ENCODE measurements at regions not wholly inside any gene's neighbourhood (a gene's known extent, or its start where the extent isn't known, plus 50 kb on each side); places are given as distances from the start of the nearest gene placed in this dataset.

DNA sequence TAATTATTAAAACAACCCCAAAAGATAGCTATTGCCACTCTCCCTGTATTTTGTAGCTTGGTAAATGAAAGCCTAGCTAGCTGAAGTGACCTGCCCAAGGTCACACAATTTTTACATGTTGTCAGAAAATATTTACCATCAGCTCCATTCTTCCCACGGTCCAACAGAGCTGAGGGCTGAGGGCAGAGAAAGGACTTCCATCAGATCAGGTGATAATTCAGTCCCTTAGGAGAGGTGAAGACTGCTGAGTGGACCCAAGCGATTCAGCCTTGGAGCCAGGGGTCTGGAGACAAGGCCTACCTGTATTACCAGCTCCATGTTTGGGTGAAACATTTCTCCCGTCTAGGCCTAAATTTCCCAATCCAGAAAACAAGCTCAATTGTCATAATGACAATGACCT lies 149.5 kb upstream of the TSHZ3 start:
- H3K4me3 ChIP-seq, result no peak overlapping the region
- no peaks in the 10 kb centered on the region for H3K36me3 ChIP-seq
- 91 to 100% methylated on average over 1 to 3 of the region's 3 CpGs for WGBS, 2 donors (ENCODE audit: low coverage in 1 of 2)
- H3K4me1 ChIP-seq, result no peaks in the 10 kb centered on the region
- H3K27me3 ChIP-seq, result no peaks in the 10 kb centered on the region
- TF ChIP-seq EP300 (IDR thresholded peaks at IDR 0.05) (no peak), POLR2A (IDR thresholded peaks at IDR 0.05) (no peak), POLR2AphosphoS5 (IDR thresholded peaks at IDR 0.05) (no peak)
- TF ChIP-seq, protein P1, sequence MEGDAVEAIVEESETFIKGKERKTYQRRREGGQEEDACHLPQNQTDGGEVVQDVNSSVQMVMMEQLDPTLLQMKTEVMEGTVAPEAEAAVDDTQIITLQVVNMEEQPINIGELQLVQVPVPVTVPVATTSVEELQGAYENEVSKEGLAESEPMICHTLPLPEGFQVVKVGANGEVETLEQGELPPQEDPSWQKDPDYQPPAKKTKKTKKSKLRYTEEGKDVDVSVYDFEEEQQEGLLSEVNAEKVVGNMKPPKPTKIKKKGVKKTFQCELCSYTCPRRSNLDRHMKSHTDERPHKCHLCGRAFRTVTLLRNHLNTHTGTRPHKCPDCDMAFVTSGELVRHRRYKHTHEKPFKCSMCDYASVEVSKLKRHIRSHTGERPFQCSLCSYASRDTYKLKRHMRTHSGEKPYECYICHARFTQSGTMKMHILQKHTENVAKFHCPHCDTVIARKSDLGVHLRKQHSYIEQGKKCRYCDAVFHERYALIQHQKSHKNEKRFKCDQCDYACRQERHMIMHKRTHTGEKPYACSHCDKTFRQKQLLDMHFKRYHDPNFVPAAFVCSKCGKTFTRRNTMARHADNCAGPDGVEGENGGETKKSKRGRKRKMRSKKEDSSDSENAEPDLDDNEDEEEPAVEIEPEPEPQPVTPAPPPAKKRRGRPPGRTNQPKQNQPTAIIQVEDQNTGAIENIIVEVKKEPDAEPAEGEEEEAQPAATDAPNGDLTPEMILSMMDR (IDR thresholded peaks at IDR 0.05), result no peak
- H3K9me3 ChIP-seq, result no peaks in the 10 kb centered on the region
- H3K27ac ChIP-seq, result no peak overlapping the region
- ATAC-seq, result no peak

DNA sequence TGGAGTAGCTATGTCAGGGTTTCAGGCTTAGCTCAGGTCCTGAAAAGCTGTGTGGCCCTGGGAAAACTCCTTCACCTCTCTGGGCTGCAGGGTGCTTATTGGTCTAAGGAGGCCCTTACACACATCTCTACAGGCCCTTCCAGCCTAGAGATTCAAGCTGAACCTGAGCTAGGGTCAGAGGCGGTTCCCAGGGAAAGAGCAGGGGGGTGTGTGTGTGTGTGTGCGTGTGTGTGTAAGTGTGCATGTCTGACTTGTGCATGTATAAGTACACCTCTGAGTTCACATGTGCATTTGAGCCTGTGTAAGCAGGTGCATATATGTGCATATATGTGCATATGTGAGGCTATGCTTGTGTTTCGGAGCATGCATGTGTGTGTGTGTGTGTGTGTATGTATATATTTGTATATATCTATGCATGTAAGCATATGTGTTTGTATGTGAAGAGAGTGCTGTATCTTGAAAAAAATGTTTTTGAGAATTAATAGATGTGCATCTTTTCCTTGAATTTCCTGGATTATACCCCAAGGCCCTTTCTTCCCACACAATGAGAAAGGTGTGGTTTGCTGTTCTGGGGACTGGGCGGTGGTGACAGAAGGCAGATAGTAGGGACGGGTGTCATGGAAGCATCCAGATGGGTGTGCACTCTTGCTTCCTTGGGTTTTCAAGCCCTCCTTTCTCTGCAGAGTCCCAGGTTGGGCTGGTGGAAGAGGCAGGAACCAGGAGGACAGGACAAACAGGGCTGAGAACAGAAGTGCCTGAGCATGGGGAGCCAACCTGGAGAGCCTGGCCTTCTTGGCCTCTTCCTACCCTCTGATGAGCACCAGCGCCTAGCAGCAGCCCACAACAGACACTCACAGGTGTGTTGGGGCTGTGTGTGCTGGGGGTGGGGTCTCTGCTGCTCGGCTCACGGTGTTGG lies 150.3 kb upstream of the TSHZ3 start:
- TF ChIP-seq EP300 (IDR thresholded peaks at IDR 0.05) (no peak), POLR2A (IDR thresholded peaks at IDR 0.05) (no peak)
- TF ChIP-seq, protein P1 (IDR thresholded peaks at IDR 0.05), result no peak
- Histone ChIP-seq H3K4me1 (no peaks in the 10 kb centered on the region), H3K27me3 (no peaks in the 10 kb centered on the region), H3K9me3 (no peaks in the 10 kb centered on the region), H3K4me3 (no peak overlapping the region), H3K36me3 (no peaks in the 10 kb centered on the region), H3K27ac (no peak overlapping the region)
- WGBS, 2 donors (ENCODE audit: low coverage in 1 of 2), result 85 to 89% methylated on average over 2 to 3 of the region's 8 CpGs
- no peak for ATAC-seq

DNA sequence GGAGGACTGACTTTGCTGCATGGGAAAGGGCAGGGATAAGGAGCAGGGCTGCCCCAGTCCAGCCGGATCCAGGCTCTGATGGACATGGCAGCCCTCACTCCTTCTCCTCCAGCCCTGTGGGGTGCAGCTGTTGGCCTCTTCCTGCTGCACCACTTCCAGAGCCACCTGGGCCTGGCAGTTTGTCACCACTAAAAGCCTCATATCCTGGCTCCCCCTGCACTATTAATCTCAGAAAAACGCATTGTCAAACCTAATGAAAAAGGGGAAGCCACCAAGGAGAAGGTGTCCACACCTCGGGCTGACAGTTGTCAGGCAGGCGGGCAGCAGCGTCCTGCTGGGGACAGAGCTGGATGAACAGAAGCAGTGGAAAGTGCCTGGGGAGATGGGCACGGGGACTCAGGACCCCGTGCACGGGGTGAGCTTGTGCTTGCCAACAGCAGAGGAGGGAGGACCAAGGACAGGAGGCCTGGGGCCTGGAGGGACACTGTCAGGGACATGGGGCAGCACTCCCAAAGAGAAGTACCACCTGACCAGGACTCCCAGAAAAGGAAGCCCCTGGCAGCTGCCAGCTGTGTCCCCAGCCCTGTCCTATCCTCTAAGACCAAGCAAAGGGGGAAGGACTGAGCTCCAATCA lies 151.1 kb upstream of the TSHZ3 start:
- Histone ChIP-seq H3K27ac (no peak overlapping the region), H3K36me3 (no peaks in the 10 kb centered on the region), H3K4me1 (no peaks in the 10 kb centered on the region), H3K9me3 (no peaks in the 10 kb centered on the region), H3K27me3 (peaks cover 5% of the 10 kb centered on the region), H3K4me3 (no peak overlapping the region)
- 80% methylated on average over 6 of the region's 8 CpGs; no CpG with 5 or more reads in 1 of the 2 donors for WGBS, 2 donors (ENCODE audit: low coverage in 1 of 2)
- ATAC-seq, result no peak
- TF ChIP-seq POLR2AphosphoS5 (IDR thresholded peaks at IDR 0.05), result no peak
- no peak for TF ChIP-seq POLR2A (IDR thresholded peaks at IDR 0.05)
- no peak for TF ChIP-seq EP300 (IDR thresholded peaks at IDR 0.05)
- TF ChIP-seq, protein P1 (IDR thresholded peaks at IDR 0.05), result no peak

DNA sequence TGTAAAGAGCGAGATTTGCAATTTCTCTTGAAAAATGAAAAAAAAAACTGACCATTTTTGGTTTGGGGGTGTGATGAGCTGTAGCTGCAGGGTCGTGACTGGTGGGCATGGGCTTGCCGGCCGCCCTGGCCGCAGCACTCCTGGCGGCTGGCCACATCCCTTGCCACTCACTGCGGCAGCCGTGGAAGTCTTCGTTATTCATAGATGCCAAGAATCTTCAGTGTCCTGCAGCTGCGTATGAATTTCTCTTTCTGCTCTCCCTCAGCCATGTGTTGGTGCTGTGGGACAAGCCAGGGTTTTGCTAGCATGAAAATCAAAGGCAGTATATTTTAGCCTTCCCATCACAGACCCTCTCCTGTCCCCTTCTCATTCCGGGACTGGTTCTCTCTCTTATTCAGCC lies 151.7 kb upstream of the TSHZ3 start:
- 75 to 90% methylated on average over 6 to 11 of the region's 11 CpGs for WGBS, 2 donors (ENCODE audit: low coverage in 1 of 2)
- H3K9me3 ChIP-seq, result no peaks in the 10 kb centered on the region
- no peak overlapping the region for H3K27ac ChIP-seq
- H3K27me3 ChIP-seq, result peaks cover 11% of the 10 kb centered on the region
- no peak for ATAC-seq
- H3K36me3 ChIP-seq, result no peaks in the 10 kb centered on the region
- no peak for TF ChIP-seq POLR2A (IDR thresholded peaks at IDR 0.05)
- TF ChIP-seq, protein P1 (IDR thresholded peaks at IDR 0.05), result no peak
- no peak for TF ChIP-seq POLR2AphosphoS5 (IDR thresholded peaks at IDR 0.05)
- TF ChIP-seq EP300 (IDR thresholded peaks at IDR 0.05), result no peak
- H3K4me1 ChIP-seq, result no peaks in the 10 kb centered on the region
- no peak overlapping the region for H3K4me3 ChIP-seq

All from gastroesophageal sphincter (tissue), 4 donors.